ENCODE measurements at regions not wholly inside any gene's neighbourhood (a gene's known extent, or its start where the extent isn't known, plus 50 kb on each side); places are given as distances from the start of the nearest gene placed in this dataset.

DNA sequence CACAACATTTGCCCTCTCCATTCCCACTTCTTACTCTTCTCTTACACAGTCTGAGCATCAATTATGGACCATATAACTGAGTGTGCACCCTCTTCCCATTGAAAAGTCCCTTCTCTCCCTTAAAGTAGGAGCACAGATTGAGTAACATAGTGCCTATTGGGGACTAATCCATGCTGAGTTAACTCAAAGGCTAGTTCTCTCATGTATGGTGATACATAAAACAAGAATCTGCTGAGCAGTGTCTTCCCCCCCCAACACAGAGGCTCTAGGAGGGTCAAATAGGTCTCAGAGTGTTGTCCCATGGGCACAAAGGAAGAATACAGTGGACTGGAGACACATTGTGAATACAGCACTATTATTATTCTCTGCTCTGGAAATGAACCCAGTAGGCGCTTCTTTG, 274.6 kb upstream of the BOD1L1 start:
- TF ChIP-seq, protein P1, sequence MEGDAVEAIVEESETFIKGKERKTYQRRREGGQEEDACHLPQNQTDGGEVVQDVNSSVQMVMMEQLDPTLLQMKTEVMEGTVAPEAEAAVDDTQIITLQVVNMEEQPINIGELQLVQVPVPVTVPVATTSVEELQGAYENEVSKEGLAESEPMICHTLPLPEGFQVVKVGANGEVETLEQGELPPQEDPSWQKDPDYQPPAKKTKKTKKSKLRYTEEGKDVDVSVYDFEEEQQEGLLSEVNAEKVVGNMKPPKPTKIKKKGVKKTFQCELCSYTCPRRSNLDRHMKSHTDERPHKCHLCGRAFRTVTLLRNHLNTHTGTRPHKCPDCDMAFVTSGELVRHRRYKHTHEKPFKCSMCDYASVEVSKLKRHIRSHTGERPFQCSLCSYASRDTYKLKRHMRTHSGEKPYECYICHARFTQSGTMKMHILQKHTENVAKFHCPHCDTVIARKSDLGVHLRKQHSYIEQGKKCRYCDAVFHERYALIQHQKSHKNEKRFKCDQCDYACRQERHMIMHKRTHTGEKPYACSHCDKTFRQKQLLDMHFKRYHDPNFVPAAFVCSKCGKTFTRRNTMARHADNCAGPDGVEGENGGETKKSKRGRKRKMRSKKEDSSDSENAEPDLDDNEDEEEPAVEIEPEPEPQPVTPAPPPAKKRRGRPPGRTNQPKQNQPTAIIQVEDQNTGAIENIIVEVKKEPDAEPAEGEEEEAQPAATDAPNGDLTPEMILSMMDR (tag by site-specific recombination; IDR thresholded peaks at IDR 0.05): no peak
- TF ChIP-seq BCL11B (tag by site-specific recombination; IDR thresholded peaks at IDR 0.05; ENCODE audit: low read depth) (no peak), ZNF335 (tag by site-specific recombination; conservative IDR thresholded peaks at IDR 0.05) (no peak), TCF7L2 (IDR thresholded peaks at IDR 0.05; ENCODE audit: borderline replicate concordance, low read depth, low read length) (no peak), ZNF138 (tag by site-specific recombination; IDR thresholded peaks at IDR 0.05; ENCODE audit: borderline replicate concordance) (no peak), SP2 (tag by site-specific recombination; IDR thresholded peaks at IDR 0.05) (no peak), ZNF248 (tag by site-specific recombination; IDR thresholded peaks at IDR 0.05) (no peak), KLF7 (tag by site-specific recombination; IDR thresholded peaks at IDR 0.05; ENCODE audit: borderline replicate concordance) (no peak)
- TF ChIP-seq, protein P2, sequence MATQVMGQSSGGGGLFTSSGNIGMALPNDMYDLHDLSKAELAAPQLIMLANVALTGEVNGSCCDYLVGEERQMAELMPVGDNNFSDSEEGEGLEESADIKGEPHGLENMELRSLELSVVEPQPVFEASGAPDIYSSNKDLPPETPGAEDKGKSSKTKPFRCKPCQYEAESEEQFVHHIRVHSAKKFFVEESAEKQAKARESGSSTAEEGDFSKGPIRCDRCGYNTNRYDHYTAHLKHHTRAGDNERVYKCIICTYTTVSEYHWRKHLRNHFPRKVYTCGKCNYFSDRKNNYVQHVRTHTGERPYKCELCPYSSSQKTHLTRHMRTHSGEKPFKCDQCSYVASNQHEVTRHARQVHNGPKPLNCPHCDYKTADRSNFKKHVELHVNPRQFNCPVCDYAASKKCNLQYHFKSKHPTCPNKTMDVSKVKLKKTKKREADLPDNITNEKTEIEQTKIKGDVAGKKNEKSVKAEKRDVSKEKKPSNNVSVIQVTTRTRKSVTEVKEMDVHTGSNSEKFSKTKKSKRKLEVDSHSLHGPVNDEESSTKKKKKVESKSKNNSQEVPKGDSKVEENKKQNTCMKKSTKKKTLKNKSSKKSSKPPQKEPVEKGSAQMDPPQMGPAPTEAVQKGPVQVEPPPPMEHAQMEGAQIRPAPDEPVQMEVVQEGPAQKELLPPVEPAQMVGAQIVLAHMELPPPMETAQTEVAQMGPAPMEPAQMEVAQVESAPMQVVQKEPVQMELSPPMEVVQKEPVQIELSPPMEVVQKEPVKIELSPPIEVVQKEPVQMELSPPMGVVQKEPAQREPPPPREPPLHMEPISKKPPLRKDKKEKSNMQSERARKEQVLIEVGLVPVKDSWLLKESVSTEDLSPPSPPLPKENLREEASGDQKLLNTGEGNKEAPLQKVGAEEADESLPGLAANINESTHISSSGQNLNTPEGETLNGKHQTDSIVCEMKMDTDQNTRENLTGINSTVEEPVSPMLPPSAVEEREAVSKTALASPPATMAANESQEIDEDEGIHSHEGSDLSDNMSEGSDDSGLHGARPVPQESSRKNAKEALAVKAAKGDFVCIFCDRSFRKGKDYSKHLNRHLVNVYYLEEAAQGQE (tag by site-specific recombination; IDR thresholded peaks at IDR 0.05): no peak
- TF ChIP-seq, protein P3, sequence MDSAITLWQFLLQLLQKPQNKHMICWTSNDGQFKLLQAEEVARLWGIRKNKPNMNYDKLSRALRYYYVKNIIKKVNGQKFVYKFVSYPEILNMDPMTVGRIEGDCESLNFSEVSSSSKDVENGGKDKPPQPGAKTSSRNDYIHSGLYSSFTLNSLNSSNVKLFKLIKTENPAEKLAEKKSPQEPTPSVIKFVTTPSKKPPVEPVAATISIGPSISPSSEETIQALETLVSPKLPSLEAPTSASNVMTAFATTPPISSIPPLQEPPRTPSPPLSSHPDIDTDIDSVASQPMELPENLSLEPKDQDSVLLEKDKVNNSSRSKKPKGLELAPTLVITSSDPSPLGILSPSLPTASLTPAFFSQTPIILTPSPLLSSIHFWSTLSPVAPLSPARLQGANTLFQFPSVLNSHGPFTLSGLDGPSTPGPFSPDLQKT (IDR thresholded peaks at IDR 0.05; ENCODE audit: borderline replicate concordance, low read depth, low read length): no peak
- TF ChIP-seq, protein P4, sequence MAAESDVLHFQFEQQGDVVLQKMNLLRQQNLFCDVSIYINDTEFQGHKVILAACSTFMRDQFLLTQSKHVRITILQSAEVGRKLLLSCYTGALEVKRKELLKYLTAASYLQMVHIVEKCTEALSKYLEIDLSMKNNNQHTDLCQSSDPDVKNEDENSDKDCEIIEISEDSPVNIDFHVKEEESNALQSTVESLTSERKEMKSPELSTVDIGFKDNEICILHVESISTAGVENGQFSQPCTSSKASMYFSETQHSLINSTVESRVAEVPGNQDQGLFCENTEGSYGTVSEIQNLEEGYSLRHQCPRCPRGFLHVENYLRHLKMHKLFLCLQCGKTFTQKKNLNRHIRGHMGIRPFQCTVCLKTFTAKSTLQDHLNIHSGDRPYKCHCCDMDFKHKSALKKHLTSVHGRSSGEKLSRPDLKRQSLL (tag by site-specific recombination; IDR thresholded peaks at IDR 0.05): no peak
- TF ChIP-seq, protein P5, sequence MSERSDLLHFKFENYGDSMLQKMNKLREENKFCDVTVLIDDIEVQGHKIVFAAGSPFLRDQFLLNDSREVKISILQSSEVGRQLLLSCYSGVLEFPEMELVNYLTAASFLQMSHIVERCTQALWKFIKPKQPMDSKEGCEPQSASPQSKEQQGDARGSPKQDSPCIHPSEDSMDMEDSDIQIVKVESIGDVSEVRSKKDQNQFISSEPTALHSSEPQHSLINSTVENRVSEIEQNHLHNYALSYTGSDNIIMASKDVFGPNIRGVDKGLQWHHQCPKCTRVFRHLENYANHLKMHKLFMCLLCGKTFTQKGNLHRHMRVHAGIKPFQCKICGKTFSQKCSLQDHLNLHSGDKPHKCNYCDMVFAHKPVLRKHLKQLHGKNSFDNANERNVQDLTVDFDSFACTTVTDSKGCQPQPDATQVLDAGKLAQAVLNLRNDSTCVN (tag by site-specific recombination; optimal IDR thresholded peaks at IDR 0.05): no peak

Data from HEK293 (cell line).